Suppressor macrophage treated with lipopolysaccharide for 4 hours (primary cell): ENCODE measurements at regions not wholly inside any gene's neighbourhood (a gene's known extent, or its start where the extent isn't known, plus 50 kb on each side); places are given as distances from the start of the nearest gene placed in this dataset.
"Not testable (repeated sequence)": the region's sequence is repeated elsewhere in the genome, so short reads cannot be mapped to it uniquely, and the experiment has no call there.

Experiments used
- DNase-seq: peaks from one replicate; pipeline ENCODE4 v3.0.0-alpha.2; 2020

DNA sequence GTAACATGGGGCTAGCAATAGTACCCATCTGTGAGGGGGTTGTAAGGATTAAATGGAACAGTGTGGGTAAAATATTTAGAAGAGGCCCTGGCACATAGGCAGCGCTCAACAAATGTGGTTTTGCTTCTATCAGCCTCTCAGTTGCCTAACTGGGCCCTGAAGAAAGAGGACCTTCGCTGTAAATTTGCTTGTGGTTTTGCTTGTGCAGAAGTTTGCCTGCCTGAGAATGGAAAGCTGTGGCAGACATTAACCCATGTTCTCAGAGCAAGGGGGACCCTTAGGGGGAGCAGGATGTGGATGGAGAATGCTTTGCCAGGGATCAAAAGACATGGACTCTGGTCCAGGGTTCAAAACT lies 160.1 kb downstream of the BRMS1L start:
- no peak for DNase-seq

DNA sequence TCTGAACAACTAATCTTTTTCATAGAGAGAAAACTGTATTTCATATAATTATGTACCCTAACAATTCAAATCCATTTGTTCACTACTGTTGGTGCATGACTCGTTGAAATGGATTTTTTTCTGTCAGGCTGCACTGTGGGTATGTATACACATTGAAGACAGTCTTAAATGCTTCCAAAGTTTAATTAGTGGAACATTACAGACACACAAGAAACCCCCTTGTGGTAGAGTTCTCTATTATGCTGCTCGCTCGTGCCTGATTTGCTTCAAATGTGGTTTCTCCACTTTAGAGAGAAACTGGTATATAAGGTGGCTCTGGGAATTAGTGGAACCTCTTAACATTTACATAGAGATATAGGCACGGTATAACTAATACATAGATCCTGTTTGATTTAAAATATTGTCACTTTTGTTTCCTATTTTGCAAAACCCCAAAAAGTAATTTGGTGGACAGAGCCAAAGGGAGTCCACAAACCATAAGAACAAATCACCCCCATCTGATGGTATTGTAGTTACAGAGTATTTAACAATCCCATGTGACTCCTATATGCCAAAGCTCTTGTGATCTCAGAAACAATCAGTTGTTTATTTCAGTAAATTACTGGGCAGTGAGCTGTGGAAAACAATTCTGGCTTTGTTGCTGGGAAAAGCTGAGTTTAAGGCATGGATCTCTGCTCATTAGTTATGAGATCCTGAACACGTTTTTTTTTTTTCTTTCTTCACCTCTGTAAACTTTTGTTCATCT lies 159.5 kb downstream of the BRMS1L start:
- DNase-seq = no peak

DNA sequence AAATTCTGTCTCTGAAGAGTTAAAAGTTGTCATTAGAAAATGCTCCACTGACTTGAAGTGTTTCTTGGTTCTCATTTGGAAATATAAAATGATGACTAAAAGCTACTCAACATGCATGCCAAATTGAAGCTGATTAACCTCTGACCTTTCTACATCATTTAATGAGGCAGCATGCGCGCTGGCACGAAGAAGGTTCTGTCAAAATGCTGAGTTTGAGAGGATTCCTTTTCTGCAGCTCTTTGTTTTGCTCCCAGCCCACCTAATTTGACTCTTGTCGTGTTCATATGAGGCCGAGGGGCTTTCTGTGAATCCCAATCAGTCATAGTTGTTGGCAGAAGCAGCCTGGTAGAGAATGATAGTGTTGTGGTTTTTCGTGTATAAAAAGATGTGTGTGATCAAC lies 153.4 kb downstream of the BRMS1L start:
- DNase-seq = no peak

DNA sequence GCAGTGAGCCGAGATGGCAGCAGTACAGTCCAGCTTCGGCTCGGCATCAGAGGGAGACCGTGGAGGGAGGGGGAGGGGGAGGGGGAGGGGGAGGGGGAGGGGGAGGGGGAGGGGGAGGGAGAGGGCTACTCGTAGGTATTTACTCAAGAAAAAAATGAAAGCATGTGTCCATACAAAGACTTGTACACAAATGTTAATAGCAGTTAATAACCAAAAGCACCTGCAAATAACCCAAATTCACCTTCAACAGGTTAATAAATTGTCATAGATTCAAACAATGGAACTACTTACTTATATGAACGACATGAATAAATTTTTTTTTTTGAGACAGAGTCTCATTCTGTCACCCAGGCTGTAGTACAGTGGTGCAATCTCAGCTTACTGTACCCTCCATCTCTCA lies 152.4 kb downstream of the BRMS1L start:
- DNase-seq = no peak

DNA sequence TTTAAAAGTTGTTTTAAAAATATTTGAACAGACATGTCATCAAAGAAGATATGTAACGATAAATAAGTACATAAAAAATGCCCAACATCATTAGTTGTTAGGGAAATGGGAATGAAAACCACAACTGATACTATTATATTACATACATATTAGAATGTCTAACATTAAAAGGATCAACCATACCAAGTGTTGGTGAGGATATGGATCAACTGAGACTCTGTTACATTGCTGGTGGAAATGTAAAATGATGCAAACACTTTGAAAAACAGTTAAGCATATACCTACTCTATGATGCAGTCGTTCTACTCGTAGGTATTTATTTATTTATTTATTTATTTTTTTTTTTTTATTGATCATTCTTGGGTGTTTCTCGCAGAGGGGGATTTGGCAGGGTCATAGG lies 149.7 kb downstream of the BRMS1L start:
- no peak for DNase-seq

DNA sequence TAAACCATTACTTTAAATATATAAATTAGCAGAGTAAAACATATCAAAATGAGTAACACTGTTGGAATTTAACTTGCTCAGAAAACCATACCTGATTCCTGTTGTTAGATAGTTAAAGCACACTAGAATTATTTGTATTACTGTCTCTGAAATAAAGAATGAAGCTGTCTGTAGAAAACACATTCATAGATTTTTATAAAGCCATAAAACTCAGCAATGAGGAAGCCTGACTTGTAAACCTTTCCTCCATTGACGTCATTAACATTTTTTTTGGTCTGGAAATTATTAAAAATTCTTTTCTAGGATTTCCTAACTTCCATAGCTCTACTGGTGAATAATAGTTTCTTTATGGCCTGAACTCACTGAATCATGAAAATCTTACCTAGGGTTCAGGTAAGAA lies 147.6 kb downstream of the BRMS1L start:
- no peak for DNase-seq

DNA sequence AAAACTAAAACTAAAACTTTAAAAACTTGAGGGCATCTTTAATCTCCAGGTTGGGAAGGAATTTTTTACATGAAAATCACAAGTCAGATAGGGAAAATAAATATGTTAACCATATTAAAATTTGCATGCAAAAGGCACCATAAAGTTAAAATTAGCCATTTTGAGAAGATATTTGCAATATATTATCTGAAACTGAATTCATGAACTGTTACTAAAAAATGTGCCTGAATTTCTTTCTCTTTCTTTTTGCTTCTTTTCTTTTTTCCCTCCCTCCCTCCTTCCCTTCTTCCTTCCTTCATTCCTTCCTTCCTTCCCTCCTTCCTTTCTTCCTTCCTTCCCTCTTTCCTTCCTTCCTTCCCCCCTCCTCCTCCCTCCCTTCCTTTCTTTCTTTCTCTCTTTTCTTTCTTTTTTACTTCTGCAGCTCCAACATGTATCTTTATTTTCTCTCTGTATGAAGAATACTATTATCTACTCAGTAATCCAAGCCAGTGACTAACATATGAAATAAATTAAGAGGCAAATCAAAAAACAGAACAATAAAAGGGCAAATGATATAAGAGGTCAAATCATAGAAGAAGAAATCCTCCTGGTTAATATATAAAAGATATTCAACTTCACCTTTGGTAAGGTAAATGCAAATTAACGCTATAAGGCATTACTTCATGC lies 146.0 kb downstream of the BRMS1L start:
- no peak for DNase-seq

DNA sequence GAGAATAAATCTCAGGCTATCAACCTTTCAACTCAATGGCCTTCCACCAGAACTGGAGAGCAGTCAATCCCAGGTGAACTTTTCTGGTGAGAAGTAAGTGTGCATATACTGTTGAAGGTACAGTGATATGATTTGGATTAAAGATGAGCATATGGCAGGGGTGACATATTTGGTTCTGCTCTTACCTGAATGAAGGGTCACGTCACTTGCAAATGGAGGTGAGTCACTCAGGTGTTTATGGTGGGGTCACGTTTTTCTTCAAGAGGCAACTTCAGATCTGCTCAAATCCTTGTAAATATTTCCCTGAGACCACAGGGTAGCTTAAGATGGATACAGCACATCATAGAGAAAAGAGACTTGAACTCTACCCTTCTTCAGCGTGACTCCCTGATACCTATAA lies 143.2 kb downstream of the BRMS1L start:
- no peak for DNase-seq

DNA sequence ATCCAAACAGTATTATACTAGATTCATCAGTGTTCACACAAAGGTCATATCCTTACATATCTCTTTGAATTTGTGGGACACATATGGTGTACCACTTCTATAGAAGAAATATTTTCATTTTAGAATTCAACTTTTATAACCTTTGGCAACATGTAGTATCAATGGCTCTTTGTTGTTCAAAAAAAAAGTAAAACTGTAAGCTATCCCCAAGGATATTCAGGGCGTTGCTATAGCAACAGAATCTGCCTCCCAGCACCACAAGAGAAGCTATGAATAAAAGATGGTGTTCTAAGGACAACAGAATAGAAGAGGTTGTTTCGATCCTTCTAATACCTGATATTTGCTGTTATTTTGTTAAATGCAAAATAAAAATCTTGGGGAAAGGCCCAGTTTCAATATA lies 139.3 kb downstream of the BRMS1L start:
- DNase-seq = no peak

DNA sequence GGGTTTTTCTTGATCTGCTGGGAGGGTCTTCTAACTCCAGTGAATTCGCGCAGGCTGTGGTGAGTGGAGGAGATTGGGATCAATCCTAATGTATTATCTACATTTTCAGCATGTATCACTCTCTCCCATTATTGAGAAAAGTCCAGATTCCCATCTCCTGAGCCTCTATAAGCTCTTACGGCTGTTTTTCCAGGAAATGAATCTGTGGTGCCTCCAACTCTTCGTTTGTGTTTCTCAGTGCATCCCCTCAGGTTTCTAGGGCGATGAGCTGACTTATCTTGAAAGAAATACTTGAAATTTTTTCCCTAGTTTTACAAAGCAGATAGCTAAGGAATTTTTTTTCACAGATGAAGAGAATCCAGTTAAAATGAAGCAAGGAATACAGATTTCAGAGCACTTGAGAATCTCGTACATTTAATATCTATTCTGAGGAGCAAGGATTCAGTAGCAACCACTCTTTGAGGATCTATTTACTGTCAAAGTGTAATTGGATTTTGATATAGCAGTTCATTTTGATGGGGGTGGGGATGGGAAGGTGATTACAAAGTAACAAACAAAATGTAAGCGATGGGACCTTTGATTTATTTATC lies 138.7 kb downstream of the BRMS1L start:
- no peak for DNase-seq

DNA sequence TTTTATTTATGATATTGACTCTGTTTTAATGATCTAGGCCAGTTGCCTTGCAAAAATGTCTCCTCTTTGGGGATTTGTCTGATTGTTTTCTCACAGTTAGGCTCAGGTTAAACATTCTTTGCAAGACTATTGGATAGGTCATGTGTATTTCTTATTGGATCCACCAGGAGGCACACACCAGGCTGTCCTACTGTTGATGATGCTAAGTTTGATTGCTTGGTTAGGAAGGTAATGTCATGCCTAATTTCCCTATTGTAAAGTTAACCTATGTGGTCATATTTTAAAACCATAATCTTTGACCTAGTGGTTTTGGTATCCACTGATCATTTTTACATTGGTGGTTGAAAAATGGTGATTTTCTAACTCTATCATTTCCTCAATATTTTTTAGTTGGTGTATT lies 137.1 kb downstream of the BRMS1L start:
- no peak for DNase-seq

DNA sequence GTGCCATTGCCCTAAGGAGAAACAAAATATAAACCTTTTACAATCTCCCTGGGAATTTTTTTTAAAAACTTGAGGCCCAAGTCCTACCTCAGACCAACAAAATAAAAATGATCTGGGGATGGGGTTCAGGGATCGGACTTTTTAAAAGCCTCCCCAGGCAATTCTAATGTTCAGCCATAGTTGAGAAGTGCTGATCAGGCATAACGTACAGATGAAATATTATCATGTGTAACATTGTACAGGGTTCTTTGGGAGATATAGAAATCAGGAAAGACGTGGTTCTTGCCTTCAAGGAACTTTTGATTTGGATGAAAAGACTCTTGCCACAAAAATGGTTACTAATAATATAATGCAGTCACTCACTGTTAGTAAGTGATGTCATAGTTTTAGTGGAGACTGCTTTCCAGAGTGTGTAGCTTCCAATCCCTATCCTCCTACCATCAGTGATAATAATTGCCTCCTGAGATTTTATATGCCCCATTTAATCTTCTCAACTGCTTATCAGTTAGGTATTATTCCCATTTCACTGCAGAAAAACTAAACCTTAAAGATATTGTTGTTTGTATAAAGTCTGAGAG lies 135.6 kb downstream of the BRMS1L start:
- DNase-seq = no peak

DNA sequence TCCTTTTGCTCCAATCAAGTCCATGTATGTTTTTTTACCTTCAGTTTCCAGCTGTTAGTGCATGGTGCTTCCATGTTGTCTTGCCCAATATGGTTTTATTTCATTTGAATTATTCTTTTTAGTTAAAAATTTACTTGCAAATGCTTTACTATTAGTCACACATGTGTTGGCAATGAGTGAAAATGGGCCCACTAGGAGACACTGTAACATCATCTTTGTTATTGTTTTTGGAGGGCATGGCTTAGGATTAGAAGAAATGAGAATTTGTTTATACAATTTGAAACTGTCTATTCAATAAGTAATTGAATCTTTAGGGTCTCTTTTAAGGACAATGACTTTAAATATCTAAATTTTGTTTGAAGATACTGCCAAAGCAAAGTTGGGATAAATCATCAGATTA lies 133.7 kb downstream of the BRMS1L start:
- DNase-seq = no peak

DNA sequence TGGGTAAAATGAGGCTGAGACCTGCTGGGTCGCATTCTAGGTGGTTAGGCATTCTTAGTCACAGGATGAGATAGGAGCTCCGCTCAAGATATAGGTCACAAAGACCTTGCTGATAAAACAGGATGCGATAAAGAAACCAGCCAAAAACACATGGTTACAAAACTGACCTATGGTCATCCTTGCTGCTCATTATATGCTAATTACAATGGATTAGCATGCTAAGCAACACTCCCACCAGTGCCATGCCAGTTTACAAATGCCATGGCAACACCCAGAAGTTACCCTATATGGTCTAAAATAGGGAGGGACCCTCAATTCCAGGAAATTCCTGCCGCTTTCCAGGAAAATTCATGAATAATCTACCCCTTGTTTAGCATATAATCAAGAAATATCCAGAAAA lies 132.4 kb downstream of the BRMS1L start:
- no peak for DNase-seq

DNA sequence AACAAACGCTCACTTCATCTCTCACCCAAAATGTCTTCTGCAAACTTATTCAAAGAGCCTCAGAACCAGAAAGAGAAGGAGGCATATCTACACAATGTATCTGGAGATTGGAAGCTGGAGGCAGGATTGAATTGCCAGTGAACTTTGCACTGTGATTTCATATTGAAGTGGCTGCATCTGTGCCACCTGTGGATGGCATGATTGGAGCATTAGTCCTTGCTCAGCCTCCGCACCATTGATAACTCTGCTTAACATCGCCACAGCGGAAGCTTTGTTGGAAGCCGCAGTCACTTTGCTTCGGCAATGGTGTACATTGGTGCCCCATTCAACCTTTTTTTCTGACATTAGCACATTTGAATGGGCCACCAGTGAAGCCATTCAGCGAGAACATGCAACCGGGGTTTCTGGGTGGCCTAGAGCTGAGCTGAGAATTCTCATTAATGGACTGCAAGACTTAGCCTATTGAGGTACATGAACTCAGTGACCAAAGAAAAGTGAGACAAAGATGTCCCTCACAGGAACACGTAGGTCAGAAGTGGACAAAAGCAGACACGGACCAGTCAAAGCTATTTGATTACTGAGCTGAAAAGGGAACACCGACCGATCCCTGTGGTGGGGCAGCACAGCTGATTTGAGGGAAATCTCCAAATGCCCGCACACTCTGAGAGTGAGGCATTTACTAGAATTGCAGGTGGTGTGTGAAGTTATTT lies 130.4 kb downstream of the BRMS1L start:
- DNase-seq = no peak

DNA sequence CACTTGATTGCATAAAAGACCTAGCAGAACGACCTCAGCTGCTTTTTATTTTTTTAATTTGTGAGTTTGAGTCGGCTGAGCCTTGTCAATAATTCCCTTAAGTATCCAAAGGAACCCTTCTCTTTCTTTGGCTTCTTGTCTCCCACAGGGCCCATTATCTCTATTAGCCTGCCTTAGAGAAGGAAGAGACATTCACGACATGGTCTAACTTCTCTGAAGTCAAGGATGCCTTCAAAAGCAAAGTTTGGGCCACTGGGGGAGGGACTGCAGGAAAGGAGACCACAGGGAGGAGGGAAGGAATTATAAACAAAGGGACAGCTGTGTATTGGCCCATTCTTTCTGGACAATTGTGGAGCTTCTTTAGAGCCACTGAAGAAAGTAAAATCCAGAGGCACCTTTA lies 126.4 kb downstream of the BRMS1L start:
- DNase-seq = no peak

DNA sequence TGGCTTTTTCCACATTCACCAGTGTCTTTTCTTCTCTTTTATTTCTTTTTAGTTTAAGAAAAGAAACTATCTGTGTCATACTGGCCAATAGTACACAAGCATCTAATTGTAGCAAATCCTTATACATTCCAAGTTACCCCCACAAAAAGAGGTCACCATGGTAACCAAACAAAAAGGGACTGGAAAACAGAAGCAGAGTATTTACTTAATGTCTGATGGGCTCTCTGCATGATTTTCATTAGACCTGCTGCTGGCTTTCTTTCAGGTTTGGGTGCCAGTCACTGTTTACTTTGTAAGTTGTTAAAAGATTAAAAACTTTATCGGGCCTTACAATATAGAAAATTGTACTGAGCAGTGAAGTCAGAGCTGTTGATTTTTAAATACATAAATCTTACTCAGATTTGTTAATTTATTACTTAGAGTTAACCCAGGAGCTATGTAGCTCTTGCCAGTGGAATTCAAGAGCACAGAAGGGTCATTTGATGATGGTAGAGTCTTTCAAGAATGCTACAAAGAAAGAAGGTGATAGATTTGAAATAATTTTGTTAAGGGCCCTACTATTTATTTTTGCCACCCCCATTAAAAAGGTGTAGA lies 123.9 kb downstream of the BRMS1L start:
- DNase-seq = no peak

DNA sequence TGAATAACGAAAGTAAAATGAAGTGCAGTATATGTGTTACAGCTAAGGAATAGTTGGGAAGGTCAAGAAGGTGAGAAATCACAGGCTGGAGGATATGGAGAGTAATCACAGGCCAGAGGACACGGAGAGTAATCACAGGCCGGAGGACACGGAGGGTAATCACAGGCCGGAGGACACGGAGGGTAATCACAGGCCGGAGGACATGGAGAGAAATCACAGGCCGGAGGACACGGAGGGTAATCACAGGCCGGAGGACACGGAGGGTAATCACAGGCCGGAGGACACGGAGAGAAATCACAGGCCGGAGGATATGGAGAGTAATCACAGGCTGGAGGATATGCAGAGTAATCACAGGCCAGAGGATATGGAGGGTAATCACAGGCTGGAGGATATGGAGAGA lies 121.8 kb downstream of the BRMS1L start:
- DNase-seq = not testable (repeated sequence)

DNA sequence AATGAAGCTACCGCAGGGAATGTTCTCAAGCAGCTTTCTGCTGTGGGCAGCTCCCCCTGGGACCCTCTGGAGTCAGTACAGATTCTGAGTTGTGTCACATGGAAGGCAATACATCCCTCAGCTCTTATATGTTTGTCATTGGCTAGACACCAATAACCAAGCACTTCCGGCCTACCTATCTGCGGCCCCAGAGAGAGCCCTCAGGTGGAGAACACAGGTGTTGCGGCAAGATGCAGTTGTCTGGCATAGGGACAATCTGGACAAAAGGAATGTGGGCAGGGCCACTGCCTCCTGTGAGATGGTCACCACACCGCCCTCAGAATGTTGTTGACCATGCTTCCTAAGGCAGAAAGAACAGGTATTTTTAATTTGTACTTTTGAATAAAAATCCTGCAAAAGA lies 118.7 kb downstream of the BRMS1L start:
- DNase-seq = no peak

DNA sequence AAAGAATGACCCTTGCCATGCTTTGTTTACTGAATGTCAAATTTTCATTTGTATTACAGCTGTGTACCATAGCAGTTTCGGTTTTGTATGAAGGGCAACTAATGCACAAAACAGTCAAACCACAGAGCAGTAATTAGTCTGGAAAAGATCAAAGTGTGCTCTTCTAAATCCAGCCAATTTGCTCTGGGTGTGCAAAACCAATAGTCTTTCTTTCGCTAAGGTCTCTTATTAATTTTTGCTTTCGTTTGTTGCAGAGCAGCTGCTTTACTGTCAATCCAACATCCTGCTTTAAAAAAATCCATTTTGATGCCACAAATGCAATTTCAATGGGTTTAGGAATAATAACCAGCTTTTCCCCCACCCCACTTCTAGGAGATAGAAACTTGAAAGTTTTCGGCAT lies 114.2 kb downstream of the BRMS1L start:
- DNase-seq = no peak

DNA sequence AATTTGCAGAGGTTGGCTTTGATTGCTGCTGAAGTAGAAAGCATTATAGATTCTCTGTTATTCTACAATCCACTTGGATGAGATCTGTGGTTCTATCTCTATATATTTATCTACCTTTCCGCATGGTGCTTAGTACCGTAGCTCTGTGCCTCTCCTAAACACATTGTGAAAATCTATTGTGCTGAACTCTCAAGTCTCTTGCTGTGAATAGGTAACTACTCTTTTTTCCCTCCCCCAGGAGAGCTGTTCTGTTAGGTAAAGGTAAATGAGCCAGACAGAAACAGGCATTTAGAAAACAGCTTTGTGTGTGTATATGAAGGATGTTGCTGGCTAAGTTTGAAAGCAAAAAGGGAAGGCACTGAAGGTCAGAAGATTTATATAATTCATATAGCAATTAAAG lies 112.6 kb downstream of the BRMS1L start:
- DNase-seq = no peak

DNA sequence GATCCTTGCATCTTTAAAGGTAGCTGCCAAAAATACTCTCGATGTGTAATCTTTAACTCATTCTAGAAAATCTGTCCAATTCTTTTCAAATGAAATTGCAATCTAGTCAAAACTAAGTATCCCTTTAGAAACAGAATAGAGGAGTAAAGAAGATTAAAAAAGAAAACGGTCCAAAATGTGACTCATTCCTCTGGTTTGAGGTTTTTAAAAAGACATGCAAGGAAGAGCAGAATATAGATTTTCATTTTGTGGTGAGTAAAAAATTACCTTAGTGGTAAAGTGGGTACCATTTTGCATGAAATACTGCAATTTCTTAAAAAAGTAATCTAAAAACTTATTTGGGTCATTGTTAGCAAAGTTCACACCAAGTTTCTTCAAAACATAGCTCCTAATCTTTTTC lies 108.4 kb downstream of the BRMS1L start:
- no peak for DNase-seq

DNA sequence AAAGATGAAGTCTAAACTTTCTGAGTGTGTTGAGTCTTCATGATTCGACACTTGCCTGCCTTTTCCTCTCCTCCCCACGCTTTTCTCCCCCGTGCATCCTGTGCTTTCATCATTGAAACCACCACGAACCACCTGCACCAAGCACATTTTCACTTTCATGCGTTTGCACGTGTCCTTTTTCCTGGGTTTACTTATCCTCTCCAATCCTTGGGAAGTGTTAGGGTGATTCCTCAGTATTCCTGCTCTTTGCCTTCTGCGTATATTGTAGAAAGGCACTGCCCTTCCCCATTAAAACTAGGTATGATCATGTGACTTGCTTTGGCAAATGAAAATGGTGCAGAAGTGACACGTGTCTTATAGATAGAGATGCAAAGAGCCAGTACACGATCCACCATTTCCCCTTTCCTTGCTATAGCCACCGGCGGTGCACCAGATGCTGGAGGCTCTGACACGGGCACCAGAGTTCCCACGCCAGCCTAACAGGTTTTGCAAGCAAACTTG lies 106.6 kb downstream of the BRMS1L start:
- no peak for DNase-seq
